Suprapubic skin (tissue), 4 donors: ENCODE measurements at regions not wholly inside any gene's neighbourhood (a gene's known extent, or its start where the extent isn't known, plus 50 kb on each side); places are given as distances from the start of the nearest gene placed in this dataset.

Experiments
- DNase-seq, 2 donors: peaks; one replicate each; pipeline ENCODE4 v3.0.0-alpha.2; 2019; ENCODE audit warnings: low spot score in 2 of 2
- H3K27ac ChIP-seq: fragments of 200-600 bp; sonication (generic); one replicate; pipeline ENCODE4 v1.5.1; 2019
- H3K27me3 ChIP-seq: fragments of 200-600 bp; sonication (generic); one replicate; pipeline ENCODE4 v1.5.1; 2019
- H3K36me3 ChIP-seq: fragments of 200-600 bp; sonication (generic); one replicate; pipeline ENCODE4 v1.5.1; 2019
- H3K4me1 ChIP-seq: fragments of 200-600 bp; sonication (generic); one replicate; pipeline ENCODE4 v1.5.1; 2019
- H3K4me3 ChIP-seq: fragments of 200-600 bp; sonication (generic); one replicate; pipeline ENCODE4 v1.5.1; 2019; ENCODE audit warnings: mild to moderate bottlenecking
- H3K9me3 ChIP-seq: fragments of 200-600 bp; sonication (generic); one replicate; pipeline ENCODE4 v1.5.1; 2019
- CTCF ChIP-seq, 2 donors: fragments of 200-600 bp in 1 of 2; fragments of 450-650 bp in 1 of 2; sonication (generic) in 1 of 2; IDR thresholded peaks; one replicate each; pipeline ENCODE4 v1.5.1; 2016 to 2019; ENCODE audit warnings: antibody characterized with exemption in 2 of 2, mild to moderate bottlenecking in 1 of 2, moderate library complexity in 1 of 2
- EP300 ChIP-seq: sonication (generic); formaldehyde crosslinking; IDR thresholded peaks from one replicate; pipeline ENCODE4 v1.6.1; 2017; ENCODE audit warnings: antibody characterized with exemption
- POLR2A ChIP-seq, 2 donors: fragments of 450-650 bp; IDR thresholded peaks; one replicate each; pipeline ENCODE4 v1.6.1; 2017; ENCODE audit warnings: antibody characterized with exemption in 2 of 2, mild to moderate bottlenecking in 2 of 2, moderate library complexity in 2 of 2
- POLR2AphosphoS5 ChIP-seq, 3 donors: sonication (generic); formaldehyde crosslinking; IDR thresholded peaks; one replicate each; pipeline ENCODE4 v1.6.1; 2017; ENCODE audit warnings: antibody characterized with exemption in 3 of 3
- WGBS: methylation state at CpG from one replicate; pipeline ENCODE4 v1.1.5; 2018; 5-methylcytosine and 5-hydroxymethylcytosine counted together

- no peak for DNase-seq
- H3K4me3 ChIP-seq = no peak overlapping the region
- 69% methylated on average over 3 of the region's 4 CpGs for WGBS
- no peak for TF ChIP-seq CTCF (IDR thresholded peaks at IDR 0.05)
- no peak for TF ChIP-seq POLR2A (IDR thresholded peaks at IDR 0.05)
- TF ChIP-seq POLR2AphosphoS5 (IDR thresholded peaks at IDR 0.05) = no peak
- no peak for TF ChIP-seq EP300
- H3K4me1 ChIP-seq = no peaks in the 10 kb centered on the region
- H3K9me3 ChIP-seq = peaks cover 3% of the 10 kb centered on the region
- H3K27me3 ChIP-seq = no peaks in the 10 kb centered on the region
- no peak overlapping the region for H3K27ac ChIP-seq
- no peaks in the 10 kb centered on the region for H3K36me3 ChIP-seq
These were observed 817.5 kb downstream of the NXPH1 start for GRCh38 chr7:9250876-9251275.

GRCh38 chr7:9264395-9264794, 831.0 kb downstream of the NXPH1 start:
- H3K4me3 ChIP-seq = no peak overlapping the region
- H3K9me3 ChIP-seq = no peaks in the 10 kb centered on the region
- H3K27ac ChIP-seq = no peak overlapping the region
- H3K27me3 ChIP-seq = no peaks in the 10 kb centered on the region
- no peak for DNase-seq
- WGBS = 74% methylated on average over 3 of the region's 3 CpGs
- TF ChIP-seq POLR2AphosphoS5 (IDR thresholded peaks at IDR 0.05) = no peak
- TF ChIP-seq POLR2A (IDR thresholded peaks at IDR 0.05) = no peak
- H3K4me1 ChIP-seq = no peaks in the 10 kb centered on the region
- H3K36me3 ChIP-seq = no peaks in the 10 kb centered on the region

- Histone ChIP-seq H3K9me3 (no peaks in the 10 kb centered on the region), H3K36me3 (no peaks in the 10 kb centered on the region), H3K4me3 (no peak overlapping the region), H3K4me1 (no peaks in the 10 kb centered on the region), H3K27me3 (no peaks in the 10 kb centered on the region), H3K27ac (no peak overlapping the region)
- no peak for TF ChIP-seq CTCF (IDR thresholded peaks at IDR 0.05)
- no peak for DNase-seq
These were observed 846.7 kb downstream of the NXPH1 start for GRCh38 chr7:9280088-9280487.

- WGBS = 79% methylated on average over 2 of the region's 2 CpGs
- TF ChIP-seq POLR2A (IDR thresholded peaks at IDR 0.05) (no peak), EP300 (no peak), POLR2AphosphoS5 (IDR thresholded peaks at IDR 0.05) (no peak), CTCF (IDR thresholded peaks at IDR 0.05) (no peak)
- no peak for DNase-seq
- Histone ChIP-seq H3K9me3 (no peaks in the 10 kb centered on the region), H3K4me1 (no peaks in the 10 kb centered on the region), H3K27me3 (no peaks in the 10 kb centered on the region), H3K4me3 (no peak overlapping the region), H3K36me3 (no peaks in the 10 kb centered on the region), H3K27ac (no peak overlapping the region)
These were observed 849.8 kb downstream of the NXPH1 start for GRCh38 chr7:9283246-9283645.

GRCh38 chr7:9302436-9302835, 869.0 kb downstream of the NXPH1 start:
- Histone ChIP-seq H3K9me3 (no peaks in the 10 kb centered on the region), H3K27ac (no peak overlapping the region), H3K4me3 (no peak overlapping the region), H3K27me3 (no peaks in the 10 kb centered on the region), H3K36me3 (no peaks in the 10 kb centered on the region), H3K4me1 (no peaks in the 10 kb centered on the region)
- TF ChIP-seq POLR2AphosphoS5 (IDR thresholded peaks at IDR 0.05) (no peak), EP300 (no peak), CTCF (IDR thresholded peaks at IDR 0.05) (no peak), POLR2A (IDR thresholded peaks at IDR 0.05) (no peak)
- no peak for DNase-seq
- 88% methylated on average over 4 of the region's 4 CpGs for WGBS

- TF ChIP-seq CTCF (IDR thresholded peaks at IDR 0.05) (no peak), POLR2AphosphoS5 (IDR thresholded peaks at IDR 0.05) (no peak), POLR2A (IDR thresholded peaks at IDR 0.05) (no peak), EP300 (no peak)
- Histone ChIP-seq H3K4me1 (no peaks in the 10 kb centered on the region), H3K27me3 (no peaks in the 10 kb centered on the region), H3K4me3 (no peak overlapping the region), H3K9me3 (no peaks in the 10 kb centered on the region), H3K36me3 (no peaks in the 10 kb centered on the region), H3K27ac (no peak overlapping the region)
- no peak for DNase-seq
- 58% methylated on average over 1 of the region's 1 CpG for WGBS
These were observed 873.7 kb downstream of the NXPH1 start for GRCh38 chr7:9307131-9307530.
